SK-N-SH (cell line): ENCODE measurements at regions not wholly inside any gene's neighbourhood (a gene's known extent, or its start where the extent isn't known, plus 50 kb on each side); places are given as distances from the start of the nearest gene placed in this dataset.

Experiments used
- CTCF ChIA-PET: fragments of 300-600, 350-600 bp; formaldehyde crosslinking; extraction: SDS; loops from one replicate; lab custom pipeline; 2021; lab: Yijun Ruan, JAX
- POLR2A ChIA-PET: fragments of 350-600 bp; sonication (Branson Sonifier 250); formaldehyde crosslinking; extraction: SDS; loops from one replicate; lab custom pipeline; 2020; ENCODE audit warnings: antibody characterized with exemption, inconsistent platforms; lab: Yijun Ruan, JAX
- DNase-seq: peaks from one replicate; pipeline ENCODE4 v3.0.0; 2012
- H2AFZ ChIP-seq: fragments of 200-600 bp; sonication (generic); 2 replicates; pipeline ENCODE4 v1.8.1; 2016; ENCODE audit warnings: antibody characterized with exemption, mild to moderate bottlenecking, low read depth
- H3F3A ChIP-seq: fragments of 200-600 bp; sonication (generic); replicated peaks from 2 replicates; pipeline ENCODE3; 2016; ENCODE audit warnings: antibody characterized with exemption, mild to moderate bottlenecking; ENCODE audit not compliant: insufficient read depth
- H3K27ac ChIP-seq, 2 experiments: fragments of 200-500 bp in 1 of 2; fragments of 200-600 bp in 1 of 2; sonication (Bioruptor generic) in 1 of 2; sonication (generic), shearing (Covaris generic) in 1 of 2; 2 replicates each; pipeline versions ENCODE4 v1.5.1 to v1.6.1; 2014 to 2016; ENCODE audit warnings: low read depth in 2 of 2, inconsistent platforms in 1 of 2, low read length in 1 of 2, mild to moderate bottlenecking in 1 of 2, mixed read lengths in 1 of 2
- H3K27me3 ChIP-seq: fragments of 200-600 bp; sonication (generic), shearing (Covaris generic); 2 replicates; pipeline ENCODE4 v1.6.1; 2016; ENCODE audit warnings: mixed run types; ENCODE audit not compliant: insufficient read depth
- H3K36me3 ChIP-seq, 2 experiments: fragments of 200-500 bp in 1 of 2; fragments of 200-600 bp in 1 of 2; sonication (Bioruptor generic) in 1 of 2; sonication (generic) in 1 of 2; replicated peaks in 1 of 2; 2 replicates each; pipeline versions ENCODE3 to v1.5.1; 2014 to 2016; ENCODE audit warnings: low read length in 1 of 2, mild to moderate bottlenecking in 1 of 2; ENCODE audit not compliant: insufficient read depth in 2 of 2, control insufficient read depth in 1 of 2
- H3K4me1 ChIP-seq, 2 experiments: fragments of 200-500 bp in 1 of 2; fragments of 200-600 bp in 1 of 2; sonication (Bioruptor generic) in 1 of 2; sonication (generic), shearing (Covaris generic) in 1 of 2; 2 replicates each; pipeline versions ENCODE4 v1.5.1 to v1.6.1; 2014 to 2016; ENCODE audit warnings: low read depth in 1 of 2, low read length in 1 of 2, mixed run types in 1 of 2; ENCODE audit not compliant: insufficient read depth in 2 of 2, control insufficient read depth in 1 of 2
- H3K4me2 ChIP-seq: fragments of 200-600 bp; sonication (generic), shearing (Covaris generic); 2 replicates; pipeline ENCODE4 v1.6.1; 2017; ENCODE audit warnings: mixed run types
- H3K4me3 ChIP-seq, 2 experiments: fragments of 200-500 bp in 1 of 2; fragments of 200-600 bp in 1 of 2; sonication (Bioruptor generic) in 1 of 2; sonication (generic), shearing (Covaris generic) in 1 of 2; 2 replicates each; pipeline versions ENCODE4 v1.5.1 to v1.8.1; 2014 to 2016; ENCODE audit warnings: low read depth in 2 of 2, inconsistent platforms in 1 of 2, low read length in 1 of 2, mild to moderate bottlenecking in 1 of 2, mixed read lengths in 1 of 2, moderate library complexity in 1 of 2
- H3K79me2 ChIP-seq: fragments of 200-600 bp; sonication (generic); 2 replicates; pipeline ENCODE4 v1.8.1; 2017; ENCODE audit warnings: mild to moderate bottlenecking; ENCODE audit not compliant: insufficient read depth
- H3K9ac ChIP-seq: fragments of 200-600 bp; sonication (generic); 2 replicates; pipeline ENCODE4 v1.6.1; 2017; ENCODE audit warnings: mixed run types
- H3K9me2 ChIP-seq: fragments of 200-600 bp; sonication (generic); 2 replicates; pipeline ENCODE4 v1.6.1; 2017; ENCODE audit warnings: mixed run types
- H3K9me3 ChIP-seq: fragments of 200-600 bp; sonication (generic); 2 replicates; pipeline ENCODE4 v1.6.1; 2017; ENCODE audit warnings: mixed run types, mild to moderate bottlenecking, moderate library complexity
- H4K20me1 ChIP-seq: fragments of 200-600 bp; sonication (generic); 2 replicates; pipeline ENCODE4 v1.6.1; 2017; ENCODE audit warnings: mild to moderate bottlenecking, mixed run types; ENCODE audit not compliant: insufficient read depth
- CHD2 ChIP-seq: fragments of 150-350 bp; IDR thresholded peaks from 2 replicates; pipeline ENCODE4 v1.6.1; 2018; ENCODE audit warnings: low read length; ENCODE audit not compliant: partially characterized antibody
- ELF1 ChIP-seq: IDR thresholded peaks from 2 replicates; pipeline ENCODE4 v1.4.0; 2012
- EP300 ChIP-seq, 2 experiments: IDR thresholded peaks; 2 replicates each; pipeline versions ENCODE4 v1.4.0 to v1.6.1; 2012; ENCODE audit warnings: borderline replicate concordance in 1 of 2, low read depth in 1 of 2, low read length in 1 of 2
- IRF3 ChIP-seq: fragments of 150-350 bp; IDR thresholded peaks from 2 replicates; pipeline ENCODE4 v1.6.1; 2016; ENCODE audit warnings: mild to moderate bottlenecking, low read depth, low read length
- MAX ChIP-seq: IDR thresholded peaks from 2 replicates; pipeline ENCODE4 v1.4.0; 2012; ENCODE audit warnings: low read depth
- MEF2A ChIP-seq: IDR thresholded peaks from 2 replicates; pipeline ENCODE4 v1.4.0; 2012; ENCODE audit warnings: low read depth, borderline replicate concordance
- MXI1 ChIP-seq: IDR thresholded peaks from 2 replicates; pipeline ENCODE4 v1.6.1; 2012; ENCODE audit warnings: mild to moderate bottlenecking, low read depth, low read length, improper control_type of control experiment
- RCOR1 ChIP-seq: fragments of 150-350 bp; IDR thresholded peaks from 2 replicates; pipeline ENCODE4 v1.6.1; 2017; ENCODE audit warnings: antibody characterized with exemption, low read length
- REST ChIP-seq: IDR thresholded peaks from 2 replicates; pipeline ENCODE4 v1.6.1; 2012; ENCODE audit warnings: mild to moderate bottlenecking, low read depth, low read length, moderate library complexity
- SIN3A ChIP-seq: IDR thresholded peaks from 2 replicates; pipeline ENCODE4 v1.6.1; 2012; ENCODE audit warnings: low read depth, mild to moderate bottlenecking, low read length, moderate library complexity, borderline replicate concordance
- TCF12 ChIP-seq: IDR thresholded peaks from 2 replicates; pipeline ENCODE4 v1.4.0; 2012
- YY1 ChIP-seq: IDR thresholded peaks from 2 replicates; pipeline ENCODE4 v1.4.0; 2012; ENCODE audit warnings: low read depth, mild to moderate bottlenecking
- ZBTB33 ChIP-seq: IDR thresholded peaks from 2 replicates; pipeline ENCODE4 v1.4.0; 2012; ENCODE audit warnings: low read depth, borderline replicate concordance
- WGBS: methylation state at CpG from one replicate; pipeline ENCODE4 v1.1.6; 2017; ENCODE audit warnings: low lambda C conversion rate; 5-methylcytosine and 5-hydroxymethylcytosine counted together

- Histone ChIP-seq H3K9ac (no peak overlapping the region), H3K27ac (no peak overlapping the region)
- POLR2A ChIA-PET: no interaction called here
- TF ChIP-seq MEF2A (no peak), MXI1 (no peak), MAX (no peak), RCOR1 (no peak), ELF1 (no peak), ZBTB33 (no peak), TCF12 (no peak), REST (no peak), SIN3A (no peak), CHD2 (no peak), EP300 (IDR thresholded peaks at IDR 0.05; ENCODE audit: borderline replicate concordance in 1 of 2, low read depth in 1 of 2, low read length in 1 of 2) (no peak), IRF3 (no peak), YY1 (no peak)
- TF ChIP-seq, all 33 proteins: peak for 0
- CTCF ChIA-PET: interaction anchor here (1.4 kb wide), 1 partner anchor 9 kb away, joined by 3 read pairs; no protein-coding TSS in a partner anchor
- WGBS: 28% methylated on average over 2 of the region's 2 CpGs
- Histone ChIP-seq H3K9me3 (no peaks in the 10 kb centered on the region), H3K27me3 (no peaks in the 10 kb centered on the region), H3K9me2 (no peaks in the 10 kb centered on the region), H3K4me2 (no peak overlapping the region), H4K20me1 (no peaks in the 10 kb centered on the region), H3K36me3 (no peaks in the 10 kb centered on the region), H3K79me2 (no peaks in the 10 kb centered on the region), H3F3A (no peaks in the 10 kb centered on the region), H3K4me1 (peaks cover 0 to 2% of the 10 kb centered on the region in 2 experiments; a peak in 1 of 4 replicates), H2AFZ (no peak overlapping the region), H3K4me3 (no peak overlapping the region)
- DNase-seq: no peak
Observed at GRCh38 chr11:134511255-134511654, 99.2 kb upstream of the B3GAT1 start.
